Frontal cortex (tissue), 3 donors: ENCODE measurements at regions not wholly inside any gene's neighbourhood (a gene's known extent, or its start where the extent isn't known, plus 50 kb on each side); places are given as distances from the start of the nearest gene placed in this dataset.
A peak's percentile ranks its signal among the peaks of the same experiment; 100 is the strongest.

ENCODE experiments used
- DNase-seq, 2 donors: peaks; one replicate each; pipeline ENCODE4 v3.0.0; 2012; ENCODE audit warnings: low spot score in 2 of 2
- FAIRE-seq: peaks from 2 replicates; lab custom pipeline; 2012; peaks lifted over from hg19 to GRCh38; lab: Jason Lieb, UNC
- donor health status: control.
- donor health status: control.
- donor health status: control.

- FAIRE-seq = no peak
Measured at GRCh38 chr22:49373801-49374226, 453.9 kb downstream of the BRD1 start.

GRCh38 chr22:49373289-49373666 lies 454.4 kb downstream of the BRD1 start:
- no peak for FAIRE-seq

More at GRCh38 chr22:49373801-49374226, 453.9 kb downstream of the BRD1 start:
- no peak for DNase-seq

GRCh38 chr22:49372530-49373288 lies 455.0 kb downstream of the BRD1 start:
- DNase-seq (peak in 1 of 2 donors; percentile 51), FAIRE-seq (no peak)

More at GRCh38 chr22:49373289-49373666, 454.4 kb downstream of the BRD1 start:
- DNase-seq = no peak

GRCh38 chr22:49372111-49372529 lies 455.6 kb downstream of the BRD1 start:
- no peak for FAIRE-seq
- no peak for DNase-seq

GRCh38 chr22:49371325-49372110 lies 456.2 kb downstream of the BRD1 start:
- FAIRE-seq (no peak), DNase-seq (no peak)

- FAIRE-seq (no peak), DNase-seq (no peak)
Measured at GRCh38 chr22:49370627-49371301, 456.9 kb downstream of the BRD1 start.

GRCh38 chr22:49369726-49370626 lies 457.7 kb downstream of the BRD1 start:
- no peak for FAIRE-seq
- no peak for DNase-seq

- FAIRE-seq = no peak
- DNase-seq = no peak
Measured at GRCh38 chr22:49368976-49369725, 458.5 kb downstream of the BRD1 start.

GRCh38 chr22:49368221-49368975 lies 459.3 kb downstream of the BRD1 start:
- DNase-seq (no peak), FAIRE-seq (no peak)

- DNase-seq (no peak), FAIRE-seq (no peak)
Measured at GRCh38 chr22:49367041-49367697, 460.5 kb downstream of the BRD1 start.

GRCh38 chr22:49366437-49366836 lies 461.2 kb downstream of the BRD1 start:
- FAIRE-seq (no peak), DNase-seq (no peak)

GRCh38 chr22:49365910-49366309 lies 461.8 kb downstream of the BRD1 start:
- no peak for DNase-seq
- no peak for FAIRE-seq

- no peak for DNase-seq
- FAIRE-seq = no peak
Measured at GRCh38 chr22:49365191-49365837, 462.4 kb downstream of the BRD1 start.

- FAIRE-seq = no peak
Measured at GRCh38 chr22:49364398-49364797, 463.3 kb downstream of the BRD1 start.

GRCh38 chr22:49363526-49364230 lies 464.0 kb downstream of the BRD1 start:
- no peak for FAIRE-seq
- no peak for DNase-seq

More at GRCh38 chr22:49364398-49364797, 463.3 kb downstream of the BRD1 start:
- no peak for DNase-seq

- FAIRE-seq = no peak
- no peak for DNase-seq
Measured at GRCh38 chr22:49362211-49362839, 465.3 kb downstream of the BRD1 start.
